Panc1 (cell line): ENCODE measurements at regions not wholly inside any gene's neighbourhood (a gene's known extent, or its start where the extent isn't known, plus 50 kb on each side); places are given as distances from the start of the nearest gene placed in this dataset.

Experiments used
- CTCF ChIP-seq: fragments of 450-650 bp; IDR thresholded peaks from 2 replicates; pipeline ENCODE4 v1.5.1; 2017; ENCODE audit warnings: mild to moderate bottlenecking
- POLR2AphosphoS5 ChIP-seq: IDR thresholded peaks from 2 replicates; pipeline ENCODE4 v1.6.1; 2012; ENCODE audit warnings: mild to moderate bottlenecking, low read depth, low read length, moderate library complexity
- SIN3A ChIP-seq: IDR thresholded peaks from 2 replicates; pipeline ENCODE4 v1.6.1; 2012; ENCODE audit warnings: low read depth, mild to moderate bottlenecking, low read length, moderate library complexity, borderline replicate concordance; ENCODE audit not compliant: insufficient read depth
- TF ChIP-seq, protein P1 (sequence below), 2 experiments: IDR thresholded peaks; 2 replicates each; pipeline ENCODE4 v1.6.1; 2011 to 2012; ENCODE audit warnings: low read depth in 2 of 2, control low read depth in 1 of 2, low read length in 1 of 2, mild to moderate bottlenecking in 1 of 2, moderate library complexity in 1 of 2; ENCODE audit not compliant: insufficient read depth in 1 of 2

DNA sequence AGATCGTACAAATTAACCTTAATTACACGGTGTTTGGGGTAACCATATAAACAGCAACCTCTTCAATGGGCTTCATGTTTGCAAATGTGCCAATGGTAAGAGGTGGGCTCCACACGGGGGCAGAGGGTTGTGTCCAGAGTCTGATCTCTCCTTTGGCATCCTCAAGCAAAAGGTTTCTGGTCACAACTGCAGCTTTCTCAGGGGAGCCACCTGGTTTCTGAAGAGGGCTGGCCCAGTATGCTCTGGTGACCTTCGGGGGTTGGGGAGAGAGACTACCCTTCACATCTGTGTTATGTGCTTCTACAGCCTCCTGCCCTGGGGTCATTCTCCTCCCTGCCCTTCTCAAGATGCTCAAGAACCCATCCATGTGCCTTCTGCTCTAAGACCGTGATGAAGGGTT, 259.6 kb downstream of the CRLF2 start:
- TF ChIP-seq CTCF (no peak), POLR2AphosphoS5 (no peak), SIN3A (no peak)
- TF ChIP-seq, protein P1, sequence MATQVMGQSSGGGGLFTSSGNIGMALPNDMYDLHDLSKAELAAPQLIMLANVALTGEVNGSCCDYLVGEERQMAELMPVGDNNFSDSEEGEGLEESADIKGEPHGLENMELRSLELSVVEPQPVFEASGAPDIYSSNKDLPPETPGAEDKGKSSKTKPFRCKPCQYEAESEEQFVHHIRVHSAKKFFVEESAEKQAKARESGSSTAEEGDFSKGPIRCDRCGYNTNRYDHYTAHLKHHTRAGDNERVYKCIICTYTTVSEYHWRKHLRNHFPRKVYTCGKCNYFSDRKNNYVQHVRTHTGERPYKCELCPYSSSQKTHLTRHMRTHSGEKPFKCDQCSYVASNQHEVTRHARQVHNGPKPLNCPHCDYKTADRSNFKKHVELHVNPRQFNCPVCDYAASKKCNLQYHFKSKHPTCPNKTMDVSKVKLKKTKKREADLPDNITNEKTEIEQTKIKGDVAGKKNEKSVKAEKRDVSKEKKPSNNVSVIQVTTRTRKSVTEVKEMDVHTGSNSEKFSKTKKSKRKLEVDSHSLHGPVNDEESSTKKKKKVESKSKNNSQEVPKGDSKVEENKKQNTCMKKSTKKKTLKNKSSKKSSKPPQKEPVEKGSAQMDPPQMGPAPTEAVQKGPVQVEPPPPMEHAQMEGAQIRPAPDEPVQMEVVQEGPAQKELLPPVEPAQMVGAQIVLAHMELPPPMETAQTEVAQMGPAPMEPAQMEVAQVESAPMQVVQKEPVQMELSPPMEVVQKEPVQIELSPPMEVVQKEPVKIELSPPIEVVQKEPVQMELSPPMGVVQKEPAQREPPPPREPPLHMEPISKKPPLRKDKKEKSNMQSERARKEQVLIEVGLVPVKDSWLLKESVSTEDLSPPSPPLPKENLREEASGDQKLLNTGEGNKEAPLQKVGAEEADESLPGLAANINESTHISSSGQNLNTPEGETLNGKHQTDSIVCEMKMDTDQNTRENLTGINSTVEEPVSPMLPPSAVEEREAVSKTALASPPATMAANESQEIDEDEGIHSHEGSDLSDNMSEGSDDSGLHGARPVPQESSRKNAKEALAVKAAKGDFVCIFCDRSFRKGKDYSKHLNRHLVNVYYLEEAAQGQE (IDR thresholded peaks at IDR 0.05; ENCODE audit: insufficient read depth in 1 of 2, low read depth in 2 of 2, low read length in 1 of 2): no peak
